PC-9 (cell line): ENCODE measurements at regions not wholly inside any gene's neighbourhood (a gene's known extent, or its start where the extent isn't known, plus 50 kb on each side); places are given as distances from the start of the nearest gene placed in this dataset.

Experiments used
- BruUV-seq: library from RNA; stranded (reverse); fragments of 400-500 nt; replicated peaks from 2 replicates; lab custom pipeline; 2021; lab: Mats Ljungman, UMichigan
- CTCF ChIA-PET: fragments of 300-600 bp; sonication (Branson Sonifier 250); formaldehyde crosslinking; loops from one replicate; lab custom pipeline; 2022; ENCODE audit warnings: antibody characterized with exemption; lab: Charles Lee
- POLR2A ChIA-PET: fragments of 300-600 bp; sonication (Branson Sonifier 250); formaldehyde crosslinking; loops from one replicate; lab custom pipeline; 2022; ENCODE audit warnings: antibody characterized with exemption; ENCODE audit not compliant: unreplicated experiment; lab: Charles Lee
- DNase-seq, 2 experiments: peaks; one replicate each; pipeline versions ENCODE4 v3.0.0 to v3.0.0-alpha.2; 2015 to 2022; ENCODE audit warnings: mixed read lengths in 1 of 2
- H2AFZ ChIP-seq: fragments of 200-600 bp; sonication (generic); 2 replicates; pipeline ENCODE4 v1.8.1; 2017; ENCODE audit warnings: antibody characterized with exemption
- H3F3A ChIP-seq: fragments of 200-600 bp; sonication (generic); 2 replicates; pipeline ENCODE4 v1.8.1; 2017; ENCODE audit warnings: antibody characterized with exemption, mild to moderate bottlenecking, low read depth; ENCODE audit not compliant: insufficient read depth
- H3K27ac ChIP-seq: fragments of 200-600 bp; sonication (generic); 2 replicates; pipeline ENCODE4 v1.6.1; 2016; ENCODE audit warnings: mixed run types
- H3K27me3 ChIP-seq: fragments of 200-600 bp; sonication (generic); 2 replicates; pipeline ENCODE4 v1.6.1; 2016; ENCODE audit warnings: low read depth, mixed run types; ENCODE audit not compliant: insufficient read depth
- H3K36me3 ChIP-seq: fragments of 200-600 bp; sonication (generic); 2 replicates; pipeline ENCODE4 v1.6.1; 2016; ENCODE audit warnings: low read depth, mixed run types
- H3K4me1 ChIP-seq: fragments of 200-600 bp; sonication (generic); replicated peaks from 2 replicates; pipeline ENCODE4 v1.6.1; 2016; ENCODE audit warnings: mixed run types; ENCODE audit not compliant: insufficient read depth
- H3K4me2 ChIP-seq: fragments of 200-600 bp; sonication (generic); 2 replicates; pipeline ENCODE4 v1.6.1; 2017; ENCODE audit warnings: mixed run types
- H3K4me3 ChIP-seq: fragments of 200-600 bp; sonication (generic); 2 replicates; pipeline ENCODE4 v1.6.1; 2016; ENCODE audit warnings: mixed run types
- H3K79me2 ChIP-seq: fragments of 200-600 bp; sonication (generic); 2 replicates; pipeline ENCODE4 v1.6.1; 2017; ENCODE audit warnings: low read depth, mixed run types
- H3K9me2 ChIP-seq: fragments of 200-600 bp; sonication (generic); 2 replicates; pipeline ENCODE4 v1.8.1; 2017; ENCODE audit warnings: mild to moderate bottlenecking; ENCODE audit not compliant: insufficient read depth
- H3K9me3 ChIP-seq: fragments of 200-600 bp; sonication (generic); 2 replicates; pipeline ENCODE4 v1.8.1; 2016; ENCODE audit warnings: low read depth; ENCODE audit not compliant: insufficient read depth
- H4K20me1 ChIP-seq: fragments of 200-600 bp; sonication (generic); 2 replicates; pipeline ENCODE4 v1.8.1; 2017; ENCODE audit not compliant: insufficient read depth
- CTCF ChIP-seq: fragments of 200-600 bp; sonication (generic); conservative IDR thresholded peaks from 2 replicates; pipeline ENCODE4 v1.6.1; 2017; ENCODE audit warnings: mixed run types, antibody characterized with exemption, mild to moderate bottlenecking, moderate library complexity
- EZH2 ChIP-seq: fragments of 200-600 bp; sonication (generic); IDR thresholded peaks from 2 replicates; pipeline ENCODE4 v1.8.0; 2017; ENCODE audit warnings: antibody characterized with exemption, low read depth
- intact Hi-C: fragments of 100-400 bp; cut with micrococcal nuclease; formaldehyde crosslinking; loops from one replicate; pipeline ENCODE4 v1.10.0; 2022; ENCODE audit not compliant: unreplicated experiment

GRCh38 chr4:79657379-79657778 lies 249.4 kb upstream of the GK2 start:
- Histone ChIP-seq H3K9me2 (no peaks in the 10 kb centered on the region), H3F3A (no peaks in the 10 kb centered on the region), H3K27me3 (no peaks in the 10 kb centered on the region), H3K27ac (no peak overlapping the region), H3K4me2 (no peak overlapping the region), H3K79me2 (no peaks in the 10 kb centered on the region), H3K4me3 (no peak overlapping the region), H3K9me3 (no peaks in the 10 kb centered on the region), H3K36me3 (no peaks in the 10 kb centered on the region), H2AFZ (no peak overlapping the region), H3K4me1 (no peaks in the 10 kb centered on the region), H4K20me1 (no peaks in the 10 kb centered on the region)
- no TSS peak for BruUV-seq
- intact Hi-C loops, result no loop called here
- CTCF ChIA-PET, result no interaction called here
- POLR2A ChIA-PET, result no interaction called here
- DNase-seq, result no peak
- no peak for TF ChIP-seq CTCF
- no peak for TF ChIP-seq EZH2

GRCh38 chr4:79653871-79654270 lies 245.8 kb upstream of the GK2 start:
- no peak for TF ChIP-seq EZH2
- POLR2A ChIA-PET, result no interaction called here

GRCh38 chr4:79652738-79653137 lies 244.7 kb upstream of the GK2 start:
- no TSS peak for BruUV-seq
- intact Hi-C loops, result no loop called here
- H3K79me2 ChIP-seq, result no peaks in the 10 kb centered on the region
- H2AFZ ChIP-seq, result no peak overlapping the region
- DNase-seq, result no peak
- no peaks in the 10 kb centered on the region for H3K36me3 ChIP-seq
- no peaks in the 10 kb centered on the region for H3K9me2 ChIP-seq
- H3K27ac ChIP-seq, result no peak overlapping the region
- no peak overlapping the region for H3K4me3 ChIP-seq
- ChIA-PET POLR2A (no interaction called here), CTCF (no interaction called here)
- H3K27me3 ChIP-seq, result no peaks in the 10 kb centered on the region
- no peak overlapping the region for H3K4me2 ChIP-seq
- H3K4me1 ChIP-seq, result no peaks in the 10 kb centered on the region; the same call in 1 of the 2 replicates
- TF ChIP-seq CTCF, result no peak
- no peaks in the 10 kb centered on the region for H4K20me1 ChIP-seq
- no peaks in the 10 kb centered on the region for H3F3A ChIP-seq
- H3K9me3 ChIP-seq, result no peaks in the 10 kb centered on the region

More at GRCh38 chr4:79653871-79654270, 245.8 kb upstream of the GK2 start:
- DNase-seq, result no peak
- Histone ChIP-seq H3K9me2 (no peaks in the 10 kb centered on the region), H3F3A (no peaks in the 10 kb centered on the region), H3K27ac (no peak overlapping the region), H3K9me3 (no peaks in the 10 kb centered on the region), H2AFZ (no peak overlapping the region), H3K79me2 (no peaks in the 10 kb centered on the region), H3K27me3 (no peaks in the 10 kb centered on the region), H3K4me1 (no peaks in the 10 kb centered on the region; the same call in 1 of the 2 replicates), H3K4me2 (no peak overlapping the region), H3K36me3 (no peaks in the 10 kb centered on the region), H4K20me1 (no peaks in the 10 kb centered on the region), H3K4me3 (no peak overlapping the region)
- BruUV-seq, result no TSS peak
- CTCF ChIA-PET, result no interaction called here
- intact Hi-C loops, result no loop called here

- H3K79me2 ChIP-seq, result no peaks in the 10 kb centered on the region
- H3K9me3 ChIP-seq, result no peaks in the 10 kb centered on the region
- DNase-seq, result no peak
- ChIA-PET CTCF (no interaction called here), POLR2A (no interaction called here)
- H3K27me3 ChIP-seq, result no peaks in the 10 kb centered on the region
- BruUV-seq, result no TSS peak
- H3K27ac ChIP-seq, result no peak overlapping the region
- H3K36me3 ChIP-seq, result no peaks in the 10 kb centered on the region
- no peak overlapping the region for H3K4me3 ChIP-seq
- H3K9me2 ChIP-seq, result no peaks in the 10 kb centered on the region
- H3K4me1 ChIP-seq, result no peaks in the 10 kb centered on the region; the same call in 1 of the 2 replicates
- H2AFZ ChIP-seq, result no peak overlapping the region
- no peaks in the 10 kb centered on the region for H3F3A ChIP-seq
- intact Hi-C loops, result no loop called here
- TF ChIP-seq CTCF (no peak), EZH2 (no peak)
- H4K20me1 ChIP-seq, result no peaks in the 10 kb centered on the region
- H3K4me2 ChIP-seq, result no peak overlapping the region
Observed at GRCh38 chr4:79652232-79652631, 244.2 kb upstream of the GK2 start.
